HCT116 (cell line): ENCODE measurements at regions not wholly inside any gene's neighbourhood (a gene's known extent, or its start where the extent isn't known, plus 50 kb on each side); places are given as distances from the start of the nearest gene placed in this dataset.

Source experiments
- ATAC-seq: fragments of 200-7000 bp; cut with Tn5 transposase; 2 replicates; pipeline ENCODE4 v1.9.1; 2020; ENCODE audit warnings: mild to moderate bottlenecking, moderate library complexity
- BruUV-seq: library from RNA; stranded (reverse); fragments of 400-500 nt; replicated peaks from 2 replicates; lab custom pipeline; 2021; lab: Mats Ljungman, UMichigan
- CTCF ChIA-PET: fragments of 300-600 bp; sonication (Branson Sonifier 250); formaldehyde crosslinking; loops from one replicate; lab custom pipeline; 2021; ENCODE audit warnings: antibody characterized with exemption; lab: Charles Lee
- POLR2A ChIA-PET: fragments of 300-600, 350-600 bp; sonication (Branson Sonifier 250); formaldehyde crosslinking; loops from one replicate; lab custom pipeline; 2021; ENCODE audit warnings: antibody characterized with exemption; lab: Charles Lee
- RAD21 ChIA-PET, 2 experiments: fragments of 300-600 bp; sonication (Branson Sonifier 250); formaldehyde crosslinking; loops; one replicate each; lab custom pipeline; 2023; ENCODE audit warnings: low total read pairs in 2 of 2; ENCODE audit not compliant: uncharacterized antibody in 2 of 2, unreplicated experiment in 2 of 2, low non-redundant PET in 1 of 2; lab: Charles Lee
- DNase-seq: peaks from one replicate; pipeline ENCODE4 v3.0.0-alpha.2; 2010; ENCODE audit warnings: low read depth, low spot score
- H2AFZ ChIP-seq: fragments of 200-600 bp; shearing (Covaris generic), sonication (generic); 2 replicates; pipeline ENCODE4 v1.6.1; 2017; ENCODE audit warnings: low read depth, mixed run types, mixed read lengths, antibody characterized with exemption, low read length; ENCODE audit not compliant: poor library complexity, severe bottlenecking
- H3K27ac ChIP-seq: 2 replicates; pipeline ENCODE4 v1.5.1; 2012; ENCODE audit warnings: low read depth, low read length
- H3K27me3 ChIP-seq: fragments of 200-600 bp; sonication (generic); 2 replicates; pipeline ENCODE4 v1.6.1; 2016; ENCODE audit warnings: mixed run types, low read length, mixed read lengths; ENCODE audit not compliant: insufficient read depth
- H3K36me3 ChIP-seq, 2 experiments: fragments of 200-500 bp in 1 of 2; fragments of 200-600 bp in 1 of 2; sonication (Bioruptor generic) in 1 of 2; sonication (generic) in 1 of 2; 2 replicates each; pipeline versions ENCODE4 v1.5.1 to v1.6.1; 2014 to 2016; ENCODE audit warnings: low read length in 2 of 2, inconsistent platforms in 1 of 2, mixed read lengths in 1 of 2, mixed run types in 1 of 2; ENCODE audit not compliant: insufficient read depth in 2 of 2, control insufficient read depth in 1 of 2
- H3K4me1 ChIP-seq, 2 experiments: fragments of 200-600 bp in 1 of 2; sonication (generic) in 1 of 2; 2 replicates each; pipeline versions ENCODE4 v1.5.1 to v1.6.1; 2012 to 2017; ENCODE audit warnings: low read length in 2 of 2, inconsistent platforms in 1 of 2, mild to moderate bottlenecking in 1 of 2, mixed read lengths in 1 of 2, mixed run types in 1 of 2, moderate library complexity in 1 of 2; ENCODE audit not compliant: insufficient read depth in 2 of 2, control insufficient read depth in 1 of 2
- H3K4me2 ChIP-seq: fragments of 200-600 bp; sonication (generic); 2 replicates; pipeline ENCODE4 v1.6.1; 2017; ENCODE audit warnings: mixed run types, low read length, mixed read lengths
- H3K4me3 ChIP-seq, 2 experiments: fragments of 200-600 bp in 1 of 2; sonication (generic) in 1 of 2; replicated peaks in 1 of 2; 2 replicates each; pipeline ENCODE4 v1.5.1; 2011 to 2016; ENCODE audit warnings: low read length in 2 of 2, control low read depth in 1 of 2, low read depth in 1 of 2, mild to moderate bottlenecking in 1 of 2, mixed read lengths in 1 of 2, mixed run types in 1 of 2
- H3K79me2 ChIP-seq: fragments of 200-600 bp; sonication (generic); 2 replicates; pipeline ENCODE4 v1.6.1; 2017; ENCODE audit warnings: mild to moderate bottlenecking, mixed run types, low read length, moderate library complexity, mixed read lengths; ENCODE audit not compliant: insufficient read depth
- H3K9ac ChIP-seq: fragments of 200-600 bp; sonication (generic); 2 replicates; pipeline ENCODE4 v1.6.1; 2016; ENCODE audit warnings: low read length, mixed read lengths
- H3K9me2 ChIP-seq: fragments of 200-600 bp; sonication (generic), shearing (Covaris generic); 2 replicates; pipeline ENCODE4 v1.6.1; 2017; ENCODE audit warnings: mixed run types, mild to moderate bottlenecking, moderate library complexity; ENCODE audit not compliant: insufficient read depth
- H3K9me3 ChIP-seq, 2 experiments: fragments of 200-500 bp in 1 of 2; fragments of 200-600 bp in 1 of 2; sonication (Bioruptor generic) in 1 of 2; sonication (generic) in 1 of 2; 2 replicates each; pipeline ENCODE4 v1.6.1; 2014 to 2017; ENCODE audit warnings: low read length in 2 of 2, mixed read lengths in 2 of 2, inconsistent platforms in 1 of 2, low read depth in 1 of 2, mild to moderate bottlenecking in 1 of 2, mixed run types in 1 of 2, moderate library complexity in 1 of 2; ENCODE audit not compliant: control insufficient read depth in 1 of 2, insufficient read depth in 1 of 2
- H4K20me1 ChIP-seq: fragments of 200-600 bp; sonication (generic), shearing (Covaris generic); 2 replicates; pipeline ENCODE4 v1.6.1; 2017; ENCODE audit warnings: mixed run types, mild to moderate bottlenecking, moderate library complexity; ENCODE audit not compliant: insufficient read depth
- ATF3 ChIP-seq: IDR thresholded peaks from 2 replicates; pipeline ENCODE4 v1.6.1; 2012
- CBX3 ChIP-seq: IDR thresholded peaks from 2 replicates; pipeline ENCODE4 v1.6.1; 2012; ENCODE audit warnings: low read depth
- CEBPB ChIP-seq: IDR thresholded peaks from 2 replicates; pipeline ENCODE4 v1.6.1; 2012; ENCODE audit warnings: low read depth
- CTCF ChIP-seq, 3 experiments: fragments of 200-600 bp in 1 of 3; sonication (generic) in 1 of 3; IDR thresholded peaks in 2 of 3; conservative IDR thresholded peaks in 1 of 3; 2 replicates each; pipeline ENCODE4 v1.5.1; 2012 to 2017; ENCODE audit warnings: low read depth in 2 of 3, low read length in 2 of 3, antibody characterized with exemption in 1 of 3, borderline replicate concordance in 1 of 3, control low read depth in 1 of 3, mild to moderate bottlenecking in 1 of 3, mixed read lengths in 1 of 3, mixed run types in 1 of 3, moderate library complexity in 1 of 3; ENCODE audit not compliant: insufficient read depth in 1 of 3
- ELF1 ChIP-seq: IDR thresholded peaks from 2 replicates; pipeline ENCODE4 v1.6.1; 2012; ENCODE audit warnings: low read depth, borderline replicate concordance
- EZH2 ChIP-seq: fragments of 200-600 bp; sonication (generic); IDR thresholded peaks from 2 replicates; pipeline ENCODE4 v1.6.1; 2017; ENCODE audit warnings: antibody characterized with exemption, mixed run types
- EZH2phosphoT487 ChIP-seq: fragments of 200-600 bp; IDR thresholded peaks from 2 replicates; pipeline ENCODE4 v1.6.1; 2018; ENCODE audit warnings: antibody characterized with exemption, borderline replicate concordance
- JUND ChIP-seq: IDR thresholded peaks from 2 replicates; pipeline ENCODE4 v1.6.1; 2012
- MAX ChIP-seq: IDR thresholded peaks from 2 replicates; pipeline ENCODE4 v1.6.1; 2012
- POLR2AphosphoS5 ChIP-seq: IDR thresholded peaks from 2 replicates; pipeline ENCODE4 v1.6.1; 2011; ENCODE audit warnings: mild to moderate bottlenecking, low read depth, low read length, moderate library complexity
- RAD21 ChIP-seq: IDR thresholded peaks from 2 replicates; pipeline ENCODE4 v1.6.1; 2012; ENCODE audit warnings: low read depth, mild to moderate bottlenecking
- REST ChIP-seq: IDR thresholded peaks from 2 replicates; pipeline ENCODE4 v1.6.1; 2012; ENCODE audit warnings: low read depth
- SIN3A ChIP-seq: IDR thresholded peaks from 2 replicates; pipeline ENCODE4 v1.6.1; 2012; ENCODE audit warnings: low read depth
- SP1 ChIP-seq: IDR thresholded peaks from 2 replicates; pipeline ENCODE4 v1.6.1; 2012; ENCODE audit warnings: low read depth
- SRF ChIP-seq: IDR thresholded peaks from 2 replicates; pipeline ENCODE4 v1.6.1; 2012; ENCODE audit warnings: low read depth
- TCF7L2 ChIP-seq: IDR thresholded peaks from 2 replicates; pipeline ENCODE4 v1.7.0; 2011; ENCODE audit warnings: borderline replicate concordance, inconsistent platforms; ENCODE audit not compliant: insufficient read depth, insufficient read length; ENCODE audit errors: extremely low read depth
- ZBTB33 ChIP-seq: IDR thresholded peaks from 2 replicates; pipeline ENCODE4 v1.6.1; 2011; ENCODE audit warnings: mild to moderate bottlenecking, low read length, moderate library complexity; ENCODE audit not compliant: insufficient replicate concordance; ENCODE audit errors: extremely low read depth
- ZNF274 ChIP-seq: fragments of 200-500 bp; sonication (Bioruptor generic); IDR thresholded peaks from 2 replicates; pipeline ENCODE4 v1.6.1; 2014; ENCODE audit warnings: mild to moderate bottlenecking, low read depth, low read length, inconsistent platforms
- intact Hi-C: fragments of 100-400 bp; cut with micrococcal nuclease; formaldehyde crosslinking; loops from 2 replicates; pipeline ENCODE4 v1.10.0; 2022

- Histone ChIP-seq H3K79me2 (no peaks in the 10 kb centered on the region), H3K27ac (no peak overlapping the region), H3K9me2 (no peaks in the 10 kb centered on the region), H3K27me3 (no peaks in the 10 kb centered on the region), H3K36me3 (no peaks in the 10 kb centered on the region), H3K4me1 (peaks cover 8 to 24% of the 10 kb centered on the region in 2 experiments), H3K9ac (no peak overlapping the region), H3K9me3 (no peaks in the 10 kb centered on the region), H2AFZ (no peak overlapping the region), H3K4me3 (no peak overlapping the region), H3K4me2 (no peak overlapping the region), H4K20me1 (no peaks in the 10 kb centered on the region)
- no peak for TF ChIP-seq SIN3A
- TF ChIP-seq JUND: no peak
- no peak for TF ChIP-seq MAX
- no peak for TF ChIP-seq TCF7L2
- no peak for TF ChIP-seq POLR2AphosphoS5
- no peak for TF ChIP-seq CEBPB
- TF ChIP-seq REST: no peak
- TF ChIP-seq ZNF274: no peak
- no peak for TF ChIP-seq EZH2phosphoT487
- TF ChIP-seq ZBTB33: no peak
- TF ChIP-seq EZH2: no peak
- TF ChIP-seq ELF1: no peak
- TF ChIP-seq RAD21: no peak
- TF ChIP-seq CBX3: no peak
- no peak for TF ChIP-seq CTCF (IDR thresholded peaks at IDR 0.05 in 2 of 3, conservative IDR thresholded peaks at IDR 0.05 in 1 of 3; ENCODE audit: borderline replicate concordance in 1 of 3, insufficient read depth in 1 of 3, low read depth in 2 of 3, low read length in 2 of 3)
- no peak for TF ChIP-seq ATF3
- no peak for TF ChIP-seq SP1
- no peak for TF ChIP-seq SRF
- POLR2A ChIA-PET: no interaction called here
- DNase-seq (no peak), ATAC-seq (no peak)
- RAD21 ChIA-PET: no interaction called here
- intact Hi-C loops: no loop called here
- no TSS peak for BruUV-seq
- CTCF ChIA-PET: no interaction called here
Observed at GRCh38 chr22:42326301-42326700, 55.8 kb upstream of the TCF20 start.
